ENCODE measurements at regions not wholly inside any gene's neighbourhood (a gene's known extent, or its start where the extent isn't known, plus 50 kb on each side); places are given as distances from the start of the nearest gene placed in this dataset.
"Not testable (repeated sequence)": the region's sequence is repeated elsewhere in the genome, so short reads cannot be mapped to it uniquely, and the experiment has no call there.

- DNase-seq: not testable (repeated sequence)
Observed at GRCh38 chr10:9183197-9183880, 1128.9 kb downstream of the GATA3 start.

- no peak for DNase-seq
Observed at GRCh38 chr10:9188022-9188810, 1133.7 kb downstream of the GATA3 start.

- no peak for DNase-seq
Observed at GRCh38 chr10:9189448-9189847, 1135.0 kb downstream of the GATA3 start.

GRCh38 chr10:9193120-9193519 lies 1138.6 kb downstream of the GATA3 start:
- DNase-seq: no peak

- no peak for DNase-seq
Observed at GRCh38 chr10:9195385-9195784, 1140.9 kb downstream of the GATA3 start.

- DNase-seq: no peak
Observed at GRCh38 chr10:9198611-9199010, 1144.1 kb downstream of the GATA3 start.

GRCh38 chr10:9205558-9205957 lies 1151.1 kb downstream of the GATA3 start:
- no peak for DNase-seq

- no peak for DNase-seq
Observed at GRCh38 chr10:9209105-9209798, 1154.8 kb downstream of the GATA3 start.

GRCh38 chr10:9211228-9211627 lies 1156.7 kb downstream of the GATA3 start:
- no peak for DNase-seq

- no peak for DNase-seq
Observed at GRCh38 chr10:9214618-9215017, 1160.1 kb downstream of the GATA3 start.

- no peak for DNase-seq
Observed at GRCh38 chr10:9215121-9215520, 1160.6 kb downstream of the GATA3 start.

GRCh38 chr10:9219860-9220259 lies 1165.4 kb downstream of the GATA3 start:
- no peak for DNase-seq

GRCh38 chr10:9222917-9223316 lies 1168.4 kb downstream of the GATA3 start:
- no peak for DNase-seq

GRCh38 chr10:9227679-9228365 lies 1173.3 kb downstream of the GATA3 start:
- no peak for DNase-seq

GRCh38 chr10:9228771-9229170 lies 1174.3 kb downstream of the GATA3 start:
- no peak for DNase-seq

GRCh38 chr10:9229702-9230244 lies 1175.3 kb downstream of the GATA3 start:
- no peak for DNase-seq

GRCh38 chr10:9230625-9231024 lies 1176.1 kb downstream of the GATA3 start:
- DNase-seq: no peak

- no peak for DNase-seq
Observed at GRCh38 chr10:9234191-9234590, 1179.7 kb downstream of the GATA3 start.

- DNase-seq: no peak
Observed at GRCh38 chr10:9238041-9238440, 1183.6 kb downstream of the GATA3 start.

- DNase-seq: no peak
Observed at GRCh38 chr10:9239298-9239697, 1184.8 kb downstream of the GATA3 start.

- DNase-seq: no peak
Observed at GRCh38 chr10:9243941-9244411, 1189.5 kb downstream of the GATA3 start.

GRCh38 chr10:9244864-9245263 lies 1190.4 kb downstream of the GATA3 start:
- no peak for DNase-seq

GRCh38 chr10:9253121-9253520 lies 1198.6 kb downstream of the GATA3 start:
- DNase-seq: no peak

Data from COR-L47 (cell line).